ENCODE measurements at regions not wholly inside any gene's neighbourhood (a gene's known extent, or its start where the extent isn't known, plus 50 kb on each side); places are given as distances from the start of the nearest gene placed in this dataset.

- TF ChIP-seq, protein P1, sequence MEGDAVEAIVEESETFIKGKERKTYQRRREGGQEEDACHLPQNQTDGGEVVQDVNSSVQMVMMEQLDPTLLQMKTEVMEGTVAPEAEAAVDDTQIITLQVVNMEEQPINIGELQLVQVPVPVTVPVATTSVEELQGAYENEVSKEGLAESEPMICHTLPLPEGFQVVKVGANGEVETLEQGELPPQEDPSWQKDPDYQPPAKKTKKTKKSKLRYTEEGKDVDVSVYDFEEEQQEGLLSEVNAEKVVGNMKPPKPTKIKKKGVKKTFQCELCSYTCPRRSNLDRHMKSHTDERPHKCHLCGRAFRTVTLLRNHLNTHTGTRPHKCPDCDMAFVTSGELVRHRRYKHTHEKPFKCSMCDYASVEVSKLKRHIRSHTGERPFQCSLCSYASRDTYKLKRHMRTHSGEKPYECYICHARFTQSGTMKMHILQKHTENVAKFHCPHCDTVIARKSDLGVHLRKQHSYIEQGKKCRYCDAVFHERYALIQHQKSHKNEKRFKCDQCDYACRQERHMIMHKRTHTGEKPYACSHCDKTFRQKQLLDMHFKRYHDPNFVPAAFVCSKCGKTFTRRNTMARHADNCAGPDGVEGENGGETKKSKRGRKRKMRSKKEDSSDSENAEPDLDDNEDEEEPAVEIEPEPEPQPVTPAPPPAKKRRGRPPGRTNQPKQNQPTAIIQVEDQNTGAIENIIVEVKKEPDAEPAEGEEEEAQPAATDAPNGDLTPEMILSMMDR (IDR thresholded peaks at IDR 0.05) = no peak
- no peak for TF ChIP-seq EZH2 (IDR thresholded peaks at IDR 0.05; ENCODE audit: borderline replicate concordance, insufficient read depth, low read depth, low read length, poor library complexity, severe bottlenecking)
These were observed 1183.4 kb downstream of the AMY1C start for GRCh38 chr1:104932949-104933679.
